Activated B cell treated with CpG ODN at 0.5 μM for 24 hours (primary cell): ENCODE measurements at regions not wholly inside any gene's neighbourhood (a gene's known extent, or its start where the extent isn't known, plus 50 kb on each side); places are given as distances from the start of the nearest gene placed in this dataset.

Experiments used
- ATAC-seq: fragments of 200-7000 bp; cut with Tn5 transposase; one replicate; pipeline ENCODE4 v1.10.0; 2021; ENCODE audit warnings: low read depth, mild to moderate bottlenecking, moderate library complexity
- CTCF ChIA-PET: fragments of 350-600 bp; sonication (Branson Sonifier 250); formaldehyde crosslinking; loops from one replicate; lab custom pipeline; 2021; ENCODE audit warnings: antibody characterized with exemption; lab: Charles Lee
- POLR2A ChIA-PET: fragments of 350-600 bp; sonication (Branson Sonifier 250); formaldehyde crosslinking; loops from one replicate; lab custom pipeline; 2021; ENCODE audit warnings: antibody characterized with exemption; lab: Charles Lee
- DNase-seq: peaks from one replicate; pipeline ENCODE4 v3.0.0; 2022
- H3K27ac Mint-ChIP-seq: one replicate; pipeline ENCODE4 v1.8.0; 2020; ENCODE audit warnings: mixed read lengths
- H3K27me3 Mint-ChIP-seq: one replicate; pipeline ENCODE4 v1.8.0; 2021; ENCODE audit warnings: mixed read lengths
- H3K36me3 Mint-ChIP-seq: one replicate; pipeline ENCODE4 v1.8.0; 2021; ENCODE audit warnings: low read depth, mixed read lengths
- H3K4me1 Mint-ChIP-seq: one replicate; pipeline ENCODE4 v1.8.0; 2021; ENCODE audit warnings: mixed read lengths
- H3K4me3 Mint-ChIP-seq: one replicate; pipeline ENCODE4 v1.8.0; 2020; ENCODE audit warnings: mild to moderate bottlenecking, mixed read lengths
- H3K9me3 Mint-ChIP-seq: one replicate; pipeline ENCODE4 v1.8.0; 2020; ENCODE audit warnings: mixed read lengths
- intact Hi-C: fragments of 100-400 bp; cut with micrococcal nuclease; formaldehyde crosslinking; loops from one replicate; pipeline ENCODE4 v1.15.1; 2024
- TF ChIP-seq, protein P1 (sequence below): fragments of 200-600 bp; IDR thresholded peaks from one replicate; pipeline ENCODE4 v1.8.0; 2022; ENCODE audit warnings: antibody characterized with exemption, mild to moderate bottlenecking

DNA sequence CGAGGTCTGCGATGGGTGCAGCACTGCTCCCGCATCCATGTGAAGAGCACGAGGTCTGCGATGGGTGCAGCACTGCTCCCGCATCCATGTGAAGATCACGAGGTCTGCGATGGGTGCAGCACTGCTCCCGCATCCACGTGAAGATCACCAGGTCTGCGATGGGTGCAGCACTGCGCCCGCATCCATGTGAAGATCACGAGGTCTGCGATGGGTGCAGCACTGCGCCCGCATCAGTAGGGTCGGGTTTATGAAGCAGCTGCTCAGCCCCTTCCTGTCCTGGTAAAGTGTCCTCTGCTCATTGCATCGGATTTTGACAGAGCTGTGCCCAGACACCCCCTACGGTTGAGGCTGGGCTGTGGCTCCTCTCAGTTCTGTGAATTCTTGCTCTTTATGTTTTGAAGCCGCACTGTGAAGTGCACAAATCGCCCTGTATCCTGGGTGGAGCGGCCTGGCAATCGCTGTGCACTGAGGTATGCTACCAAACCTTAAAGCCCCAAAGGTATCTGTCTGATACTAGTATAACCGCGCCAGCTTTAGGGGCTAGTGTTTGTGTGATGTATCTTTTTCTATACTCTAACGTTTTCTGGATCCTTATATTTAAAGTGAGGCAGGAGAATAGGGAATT, 98.7 kb downstream of the CPZ start:
- TF ChIP-seq, protein P1, sequence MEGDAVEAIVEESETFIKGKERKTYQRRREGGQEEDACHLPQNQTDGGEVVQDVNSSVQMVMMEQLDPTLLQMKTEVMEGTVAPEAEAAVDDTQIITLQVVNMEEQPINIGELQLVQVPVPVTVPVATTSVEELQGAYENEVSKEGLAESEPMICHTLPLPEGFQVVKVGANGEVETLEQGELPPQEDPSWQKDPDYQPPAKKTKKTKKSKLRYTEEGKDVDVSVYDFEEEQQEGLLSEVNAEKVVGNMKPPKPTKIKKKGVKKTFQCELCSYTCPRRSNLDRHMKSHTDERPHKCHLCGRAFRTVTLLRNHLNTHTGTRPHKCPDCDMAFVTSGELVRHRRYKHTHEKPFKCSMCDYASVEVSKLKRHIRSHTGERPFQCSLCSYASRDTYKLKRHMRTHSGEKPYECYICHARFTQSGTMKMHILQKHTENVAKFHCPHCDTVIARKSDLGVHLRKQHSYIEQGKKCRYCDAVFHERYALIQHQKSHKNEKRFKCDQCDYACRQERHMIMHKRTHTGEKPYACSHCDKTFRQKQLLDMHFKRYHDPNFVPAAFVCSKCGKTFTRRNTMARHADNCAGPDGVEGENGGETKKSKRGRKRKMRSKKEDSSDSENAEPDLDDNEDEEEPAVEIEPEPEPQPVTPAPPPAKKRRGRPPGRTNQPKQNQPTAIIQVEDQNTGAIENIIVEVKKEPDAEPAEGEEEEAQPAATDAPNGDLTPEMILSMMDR, result no peak
- intact Hi-C loops, result no loop called here
- ATAC-seq (no peak), DNase-seq (no peak)
- no peaks in the 10 kb centered on the region for H3K36me3 Mint-ChIP-seq
- POLR2A ChIA-PET, result no interaction called here
- H3K4me1 Mint-ChIP-seq, result no peaks in the 10 kb centered on the region
- no peaks in the 10 kb centered on the region for H3K27me3 Mint-ChIP-seq
- H3K4me3 Mint-ChIP-seq, result no peak overlapping the region
- CTCF ChIA-PET, result no interaction called here
- no peaks in the 10 kb centered on the region for H3K9me3 Mint-ChIP-seq
- H3K27ac Mint-ChIP-seq, result no peak overlapping the region

DNA sequence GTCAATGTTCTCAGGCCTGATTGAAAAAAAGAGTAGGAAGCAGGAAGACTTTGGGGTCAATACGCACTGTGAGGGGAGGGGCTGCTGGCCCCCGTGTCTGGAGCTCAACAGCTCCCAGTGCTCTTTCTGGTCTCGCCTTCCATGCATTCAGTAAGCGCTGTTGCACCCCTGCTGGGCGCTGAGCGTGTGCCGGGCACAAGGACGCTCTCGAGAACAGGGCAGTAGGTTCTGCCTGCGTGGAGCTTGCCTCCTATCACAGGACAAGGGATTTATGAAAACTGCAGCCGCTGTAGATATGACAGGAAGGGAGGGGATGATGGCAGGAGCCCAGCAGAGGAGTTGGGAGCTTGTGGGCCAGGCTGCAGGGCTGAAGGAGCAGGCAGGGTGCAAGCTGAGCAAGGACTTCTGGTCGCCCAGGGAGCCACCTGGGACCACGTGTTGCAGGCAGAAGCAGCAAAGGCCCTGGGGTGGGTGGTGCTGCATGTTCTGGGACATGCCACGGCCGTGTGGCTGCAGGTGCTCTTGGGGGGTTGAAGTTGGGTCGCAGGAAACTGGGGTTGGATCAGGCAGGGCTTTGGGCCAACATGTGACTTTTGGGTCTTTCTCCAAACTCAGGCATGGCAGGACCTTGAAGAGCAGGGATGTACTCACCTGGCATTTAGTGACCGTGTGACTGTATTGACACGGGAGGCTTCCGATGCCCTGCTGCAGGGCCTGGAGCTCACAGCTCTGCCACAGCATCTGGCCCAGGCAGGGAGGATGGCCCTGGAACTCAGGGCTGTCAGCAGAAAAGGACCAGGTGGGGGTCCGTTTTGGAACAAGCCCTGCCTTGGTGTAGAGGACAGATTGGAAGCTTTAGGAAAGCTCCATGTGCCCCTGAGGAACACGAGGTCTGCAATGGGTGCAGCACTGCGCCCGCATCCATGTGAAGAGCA, 97.9 kb downstream of the CPZ start:
- intact Hi-C loops, result no loop called here
- no peak for ATAC-seq
- no peak for DNase-seq
- no peaks in the 10 kb centered on the region for H3K4me1 Mint-ChIP-seq
- ChIA-PET POLR2A (no interaction called here), CTCF (no interaction called here)
- H3K9me3 Mint-ChIP-seq, result no peaks in the 10 kb centered on the region
- no peak overlapping the region for H3K4me3 Mint-ChIP-seq
- TF ChIP-seq, protein P1, result no peak
- H3K27me3 Mint-ChIP-seq, result no peaks in the 10 kb centered on the region
- H3K36me3 Mint-ChIP-seq, result no peaks in the 10 kb centered on the region
- H3K27ac Mint-ChIP-seq, result no peak overlapping the region

DNA sequence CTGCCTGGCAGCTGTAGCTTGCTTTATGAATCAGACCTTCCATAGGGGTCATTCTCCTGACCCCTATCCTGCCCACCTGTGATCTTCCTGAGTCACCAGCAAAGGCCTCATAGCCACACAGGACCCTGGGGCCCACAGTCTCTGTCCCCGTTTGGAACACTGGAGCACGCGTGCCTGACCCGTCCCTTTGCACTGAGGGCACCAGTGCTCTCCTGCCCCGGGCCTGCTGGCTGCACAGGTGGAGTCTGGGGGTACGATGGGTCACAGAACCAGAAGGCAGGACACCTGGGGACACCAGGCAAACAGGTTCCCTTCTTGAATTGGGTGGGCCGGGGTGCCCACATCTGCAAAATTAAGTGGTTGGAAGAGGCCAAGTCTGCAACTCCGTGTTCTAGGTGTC, 97.2 kb downstream of the CPZ start:
- H3K27ac Mint-ChIP-seq, result no peak overlapping the region
- ATAC-seq, result no peak
- TF ChIP-seq, protein P1, result no peak
- POLR2A ChIA-PET, result no interaction called here
- CTCF ChIA-PET, result no interaction called here
- H3K4me1 Mint-ChIP-seq, result no peaks in the 10 kb centered on the region
- no peak for DNase-seq
- no peaks in the 10 kb centered on the region for H3K9me3 Mint-ChIP-seq
- no peak overlapping the region for H3K4me3 Mint-ChIP-seq
- intact Hi-C loops, result no loop called here
- H3K36me3 Mint-ChIP-seq, result no peaks in the 10 kb centered on the region
- H3K27me3 Mint-ChIP-seq, result no peaks in the 10 kb centered on the region

DNA sequence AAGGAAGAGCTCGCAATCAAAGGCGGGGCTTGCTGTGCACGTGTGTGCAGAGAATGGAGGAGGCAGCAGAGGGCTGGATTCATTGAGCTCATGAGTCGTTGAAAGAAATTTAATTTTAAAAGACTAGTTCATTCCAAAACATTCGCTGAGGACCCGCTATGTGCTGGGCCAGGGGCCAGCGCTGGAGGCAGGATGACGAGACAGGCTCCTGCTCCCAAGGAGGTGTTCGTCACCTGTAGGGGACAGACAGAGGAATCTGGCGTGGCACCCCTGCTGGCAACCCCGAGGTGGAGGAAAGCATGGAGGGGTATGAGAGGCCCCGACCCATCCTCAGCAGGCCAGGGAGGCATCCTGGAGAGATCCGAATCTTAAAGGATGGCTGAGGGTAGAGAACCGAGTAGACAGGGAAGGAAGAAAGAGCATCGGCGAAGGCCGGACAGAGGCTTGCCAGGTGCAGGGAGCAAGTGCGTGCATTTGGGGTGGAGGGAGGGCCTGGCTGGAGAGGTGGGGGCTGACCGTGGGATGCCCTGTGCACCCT, 96.4 kb downstream of the CPZ start:
- Mint-ChIP-seq H3K27me3 (no peaks in the 10 kb centered on the region), H3K27ac (no peak overlapping the region), H3K4me3 (no peak overlapping the region), H3K4me1 (no peaks in the 10 kb centered on the region), H3K36me3 (no peaks in the 10 kb centered on the region), H3K9me3 (no peaks in the 10 kb centered on the region)
- no peak for ATAC-seq
- TF ChIP-seq, protein P1, result no peak
- intact Hi-C loops, result no loop called here
- CTCF ChIA-PET, result no interaction called here
- POLR2A ChIA-PET, result no interaction called here
- DNase-seq, result no peak
